Heart left ventricle (tissue), 16 donors: ENCODE measurements at regions not wholly inside any gene's neighbourhood (a gene's known extent, or its start where the extent isn't known, plus 50 kb on each side); places are given as distances from the start of the nearest gene placed in this dataset.
"Not testable (repeated sequence)": the region's sequence is repeated elsewhere in the genome, so short reads cannot be mapped to it uniquely, and the experiment has no call there.

Source experiments
- ATAC-seq, 4 donors: fragments of 200-7000 bp; cut with Tn5 transposase; one replicate each; pipeline ENCODE4 v1.9.1; 2020 to 2022; ENCODE audit warnings: moderate library complexity in 4 of 4, mild to moderate bottlenecking in 3 of 4, moderate number of reproducible peaks in 1 of 4
- DNase-seq, 5 donors: peaks; one replicate each; pipeline ENCODE4 v3.0.0-alpha.2; 2020
- H3K27ac ChIP-seq, 12 donors: fragments of 200-600 bp; sonication (generic) in 4 of 12; one replicate each; pipeline versions ENCODE4 v1.5.0 to v1.8.0; 2016 to 2022; ENCODE audit warnings: mild to moderate bottlenecking in 2 of 12
- H3K27me3 ChIP-seq, 9 donors: fragments of 200-600 bp; sonication (generic) in 2 of 9; one replicate each; pipeline versions ENCODE4 v1.5.1 to v1.8.0; 2016 to 2022; ENCODE audit warnings: mild to moderate bottlenecking in 3 of 9
- H3K36me3 ChIP-seq, 9 donors: fragments of 200-600 bp; sonication (generic) in 2 of 9; one replicate each; pipeline versions ENCODE4 v1.5.0 to v1.8.0; 2018 to 2022; ENCODE audit warnings: mild to moderate bottlenecking in 2 of 9
- H3K4me1 ChIP-seq, 12 donors: fragments of 200-600 bp; sonication (generic) in 4 of 12; one replicate each; pipeline versions ENCODE4 v1.5.0 to v1.8.0; 2016 to 2022; ENCODE audit warnings: mild to moderate bottlenecking in 3 of 12
- H3K4me3 ChIP-seq, 12 donors: fragments of 200-600 bp; sonication (generic) in 4 of 12; one replicate each; pipeline versions ENCODE4 v1.5.0 to v1.8.0; 2017 to 2022; ENCODE audit warnings: mild to moderate bottlenecking in 9 of 12, moderate library complexity in 4 of 12
- H3K9me3 ChIP-seq, 12 donors: fragments of 200-600 bp; sonication (generic) in 4 of 12; one replicate each; pipeline versions ENCODE4 v1.5.0 to v1.8.0; 2016 to 2022; ENCODE audit warnings: mild to moderate bottlenecking in 1 of 12
- CTCF ChIP-seq, 12 donors: fragments of 200-600 bp; sonication (generic) in 4 of 12; IDR thresholded peaks; one replicate each; pipeline versions ENCODE4 v1.5.0 to v1.8.0; 2018 to 2022; ENCODE audit warnings: antibody characterized with exemption in 12 of 12, mild to moderate bottlenecking in 5 of 12
- POLR2A ChIP-seq, 2 donors: fragments of 450-650 bp; IDR thresholded peaks; one replicate each; pipeline ENCODE4 v1.6.1; 2017; ENCODE audit warnings: antibody characterized with exemption in 2 of 2, mild to moderate bottlenecking in 2 of 2, moderate library complexity in 2 of 2
- WGBS, 4 donors: extraction: QIAGEN DNeasy Blood & Tissue Kit in 2 of 4; methylation state at CpG; one replicate each; pipeline versions ENCODE4 v1.1.5 to v1.1.7; 2013 to 2018; 5-methylcytosine and 5-hydroxymethylcytosine counted together
- intact Hi-C, 10 donors: fragments of 100-400 bp; cut with DNase I; formaldehyde crosslinking; loops; one replicate each; pipeline versions ENCODE4 v1.11.1 to v1.14.2; 2022
- donor health status: ischemic (EF 13 %, LVEDD 7.1; RV severe dilation, severe dysfunction).
- donor health status: healthy with polysubstance abuse.
- donor health status: DM: no; HTN: yes; CAD: no.
- donor health status: DM: no; HTN: no; CAD: no.
- donor health status: ischemic (EF 25% LVEDD 6.9; RV normal size, moderate dysfunction).
- donor health status: ischemic (EF 25% LVEDD 5.7; RV mildly dilated, moderate dysfunction).
- donor health status: healthy.
- donor health status: DM: yes; HTN: yes; CAD: no.
- donor health status: ischemic (EF 35%, LVEDD 5.7; RV mildly dilated, moderate dysfunction).
- donor health status: nonischemic (EF 11% LVEDD 7.7; RV severe dilation, severe dysfunction).
- donor health status: DM: yes; HTN: yes; CAD: no.
- donor health status: PGD.
- donor health status: ischemic (EF 29% LVEDD 5.4; RV normal size, mild dysfunction).
- donor health status: nonischemic (EF 23%, LVEDD 6.1; RV moderate dilation, normal function).

- DNase-seq, result no peak
- intact Hi-C loops, result no loop called here
- H3K4me1 ChIP-seq, result peaks cover 0 to under 1% (median 0%) of the 10 kb centered on the region in 12 donors
- TF ChIP-seq CTCF (IDR thresholded peaks at IDR 0.05), result no peak
- TF ChIP-seq POLR2A (IDR thresholded peaks at IDR 0.05), result no peak
- peaks cover 0 to 15% (median 0%) of the 10 kb centered on the region in 12 donors for H3K9me3 ChIP-seq
- whole genome bisulfite sequencing, 4 donors, result 83 to 94% (median 92%) methylated on average over 5 of the region's 5 CpGs
- no peak for ATAC-seq
- H3K36me3 ChIP-seq, result no peaks in the 10 kb centered on the region
- H3K27me3 ChIP-seq, result no peaks in the 10 kb centered on the region
- H3K27ac ChIP-seq, result no peak overlapping the region
- no peak overlapping the region for H3K4me3 ChIP-seq
Measured at GRCh38 chr12:94839347-94839746, 164.2 kb downstream of the NDUFA12 start.

GRCh38 chr12:94836952-94837670 is 166.4 kb downstream of the NDUFA12 start:
- ATAC-seq, H3K36me3 ChIP-seq, H3K4me3 ChIP-seq, H3K27me3 ChIP-seq, DNase-seq, H3K27ac ChIP-seq, intact Hi-C loops: not testable (repeated sequence)
- peaks cover 0 to 15% (median 0%) of the 10 kb centered on the region in 12 donors for H3K9me3 ChIP-seq
- H3K4me1 ChIP-seq, result peaks cover 0 to 23% (median 2%) of the 10 kb centered on the region in 12 donors
- WGBS, 4 donors, result 89 to 94% (median 92%) methylated on average over 13 of the region's 13 CpGs

GRCh38 chr12:94834036-94834625 is 169.4 kb downstream of the NDUFA12 start:
- ATAC-seq (no peak), DNase-seq (no peak)
- no peaks in the 10 kb centered on the region for H3K36me3 ChIP-seq
- intact Hi-C loops, result no loop called here
- H3K9me3 ChIP-seq, result peaks cover 0 to 15% (median 0%) of the 10 kb centered on the region in 12 donors
- H3K4me1 ChIP-seq, result peaks cover 0 to 51% (median 2%) of the 10 kb centered on the region in 12 donors
- H3K27ac ChIP-seq, result peak overlapping the region in 2 of 12 donors; percentile 73 to 80
- H3K4me3 ChIP-seq, result no peak overlapping the region
- WGBS, 4 donors, result 92 to 95% (median 94%) methylated on average over 13 to 14 of the region's 14 CpGs
- H3K27me3 ChIP-seq, result no peaks in the 10 kb centered on the region
- TF ChIP-seq POLR2A (IDR thresholded peaks at IDR 0.05) (no peak), CTCF (IDR thresholded peaks at IDR 0.05) (no peak)

GRCh38 chr12:94832780-94833681 is 170.5 kb downstream of the NDUFA12 start:
- Histone ChIP-seq H3K9me3 (peaks cover 0 to 12% (median 0%) of the 10 kb centered on the region in 12 donors), H3K27ac (peak overlapping the region in 3 of 12 donors; percentile 31 to 80 (median 73)), H3K4me3 (no peak overlapping the region), H3K4me1 (peaks cover 0 to 51% (median 2%) of the 10 kb centered on the region in 12 donors), H3K36me3 (no peaks in the 10 kb centered on the region), H3K27me3 (no peaks in the 10 kb centered on the region)
- intact Hi-C loops, result no loop called here
- no peak for TF ChIP-seq CTCF (IDR thresholded peaks at IDR 0.05)
- TF ChIP-seq POLR2A (IDR thresholded peaks at IDR 0.05), result no peak
- DNase-seq, result peak in 1 of 5 donors; percentile 58
- WGBS, 4 donors, result 62 to 69% (median 65%) methylated on average over 15 of the region's 15 CpGs
- peak in 1 of 4 donors; percentile 47 for ATAC-seq
